ENCODE measurements at regions not wholly inside any gene's neighbourhood (a gene's known extent, or its start where the extent isn't known, plus 50 kb on each side); places are given as distances from the start of the nearest gene placed in this dataset.

DNA sequence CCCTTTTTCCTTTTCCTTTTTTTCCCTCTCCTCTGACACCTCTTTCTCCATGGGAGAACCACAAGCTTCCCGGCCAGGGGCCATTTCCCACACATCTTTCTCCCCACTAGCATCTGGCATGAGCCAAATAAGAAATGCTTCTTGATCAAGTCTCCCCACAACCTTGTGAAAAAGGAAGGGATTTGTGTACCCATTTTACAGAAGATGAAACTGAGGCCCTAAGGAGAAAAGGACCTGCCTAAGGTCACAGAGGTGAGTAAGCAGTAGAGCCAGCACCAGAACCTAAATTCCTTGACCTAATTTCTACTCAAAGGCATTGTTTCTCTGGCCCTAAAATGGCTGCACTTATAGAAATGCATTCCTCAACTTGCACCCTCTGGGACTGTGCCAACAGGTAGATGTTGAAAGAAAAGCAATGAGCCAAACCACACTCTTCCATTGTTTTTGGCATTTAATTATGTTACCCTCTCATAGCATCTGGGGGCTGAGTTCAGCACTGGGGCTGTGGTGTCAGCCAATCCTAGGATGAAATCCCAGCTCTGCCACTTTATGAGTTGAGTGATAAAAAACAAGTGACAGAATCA, 81.7 kb upstream of the TLE3 start:
- Histone ChIP-seq H3K4me3 (ENCODE audit: low read depth, low read length, poor library complexity, severe bottlenecking) (no peak overlapping the region), H4K20me1 (ENCODE audit: insufficient read depth, low read length) (no peaks in the 10 kb centered on the region), H3K36me3 (ENCODE audit: insufficient read depth, low read length) (no peaks in the 10 kb centered on the region), H3K4me2 (ENCODE audit: low read length) (no peak overlapping the region), H2AFZ (ENCODE audit: low read length) (no peak overlapping the region), H3K79me2 (ENCODE audit: insufficient read depth, low read depth, low read length) (no peaks in the 10 kb centered on the region), H3K4me1 (ENCODE audit: insufficient read depth, low read length, poor library complexity, severe bottlenecking) (no peaks in the 10 kb centered on the region), H3K9me2 (ENCODE audit: insufficient read depth, low read length) (no peaks in the 10 kb centered on the region), H3K27ac (ENCODE audit: low read depth, low read length, poor library complexity, severe bottlenecking) (no peak overlapping the region), H3K9me3 (ENCODE audit: low read length) (no peaks in the 10 kb centered on the region)
- intact Hi-C loops (cut with micrococcal nuclease; ENCODE audit: unreplicated experiment) = no loop called here
- no peak for TF ChIP-seq EZH2phosphoT487 (IDR thresholded peaks at IDR 0.05; ENCODE audit: borderline replicate concordance, low read depth, low read length)
- TF ChIP-seq, protein P1, sequence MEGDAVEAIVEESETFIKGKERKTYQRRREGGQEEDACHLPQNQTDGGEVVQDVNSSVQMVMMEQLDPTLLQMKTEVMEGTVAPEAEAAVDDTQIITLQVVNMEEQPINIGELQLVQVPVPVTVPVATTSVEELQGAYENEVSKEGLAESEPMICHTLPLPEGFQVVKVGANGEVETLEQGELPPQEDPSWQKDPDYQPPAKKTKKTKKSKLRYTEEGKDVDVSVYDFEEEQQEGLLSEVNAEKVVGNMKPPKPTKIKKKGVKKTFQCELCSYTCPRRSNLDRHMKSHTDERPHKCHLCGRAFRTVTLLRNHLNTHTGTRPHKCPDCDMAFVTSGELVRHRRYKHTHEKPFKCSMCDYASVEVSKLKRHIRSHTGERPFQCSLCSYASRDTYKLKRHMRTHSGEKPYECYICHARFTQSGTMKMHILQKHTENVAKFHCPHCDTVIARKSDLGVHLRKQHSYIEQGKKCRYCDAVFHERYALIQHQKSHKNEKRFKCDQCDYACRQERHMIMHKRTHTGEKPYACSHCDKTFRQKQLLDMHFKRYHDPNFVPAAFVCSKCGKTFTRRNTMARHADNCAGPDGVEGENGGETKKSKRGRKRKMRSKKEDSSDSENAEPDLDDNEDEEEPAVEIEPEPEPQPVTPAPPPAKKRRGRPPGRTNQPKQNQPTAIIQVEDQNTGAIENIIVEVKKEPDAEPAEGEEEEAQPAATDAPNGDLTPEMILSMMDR (conservative IDR thresholded peaks at IDR 0.05; ENCODE audit: low read length) = no peak
- no TSS peak for BruUV-seq (replicated peaks)
- DNase-seq (ENCODE audit: low spot score) = no peak
- POLR2A ChIA-PET = no interaction called here
- CTCF ChIA-PET (ENCODE audit: unreplicated experiment) = no interaction called here

DNA sequence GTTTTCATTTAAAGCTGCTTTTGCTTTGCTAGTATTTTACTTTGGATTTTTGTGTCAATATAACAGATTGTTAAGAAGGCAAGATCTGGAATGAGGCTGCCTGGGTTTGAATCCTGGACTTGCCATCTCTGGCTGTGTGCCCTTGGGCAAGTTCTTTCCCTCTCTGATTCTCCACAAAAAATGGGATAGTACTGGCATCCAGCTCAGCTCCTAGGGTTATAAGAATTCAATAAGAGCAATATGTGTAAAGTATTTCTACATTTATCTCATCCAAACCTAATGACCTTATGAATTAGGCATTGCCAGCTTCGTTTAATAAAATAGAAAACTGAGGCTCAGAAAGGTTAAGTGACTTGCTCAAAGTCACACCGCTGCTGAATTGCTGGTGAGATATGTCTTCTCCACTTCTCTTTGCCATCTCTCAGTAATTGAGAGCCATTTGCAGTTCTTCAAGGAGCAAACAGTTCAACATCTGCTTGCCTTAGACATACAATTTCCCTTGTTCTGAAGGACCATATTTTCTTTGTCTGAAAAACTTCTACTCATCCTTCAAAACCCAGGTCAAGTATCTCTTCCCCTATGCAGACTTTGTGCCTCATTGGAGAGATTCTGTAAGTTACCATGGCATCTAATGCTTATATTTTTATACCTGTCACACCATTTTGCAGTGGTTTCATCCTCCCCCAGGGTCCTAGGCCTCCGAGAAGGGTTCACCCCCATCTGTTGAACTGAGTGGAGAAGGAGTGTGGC, 80.8 kb upstream of the TLE3 start:
- TF ChIP-seq, protein P1 (conservative IDR thresholded peaks at IDR 0.05; ENCODE audit: low read length) = no peak
- TF ChIP-seq EZH2phosphoT487 (IDR thresholded peaks at IDR 0.05; ENCODE audit: borderline replicate concordance, low read depth, low read length) = no peak
- Histone ChIP-seq H3K9me3 (ENCODE audit: low read length) (no peaks in the 10 kb centered on the region), H3K4me1 (ENCODE audit: insufficient read depth, low read length, poor library complexity, severe bottlenecking) (no peaks in the 10 kb centered on the region), H3K27ac (ENCODE audit: low read depth, low read length, poor library complexity, severe bottlenecking) (no peak overlapping the region), H3K79me2 (ENCODE audit: insufficient read depth, low read depth, low read length) (no peaks in the 10 kb centered on the region), H2AFZ (ENCODE audit: low read length) (no peak overlapping the region), H3K4me2 (ENCODE audit: low read length) (no peak overlapping the region), H3K4me3 (ENCODE audit: low read depth, low read length, poor library complexity, severe bottlenecking) (no peak overlapping the region), H3K36me3 (ENCODE audit: insufficient read depth, low read length) (no peaks in the 10 kb centered on the region), H3K9me2 (ENCODE audit: insufficient read depth, low read length) (no peaks in the 10 kb centered on the region), H4K20me1 (ENCODE audit: insufficient read depth, low read length) (no peaks in the 10 kb centered on the region)
- intact Hi-C loops (cut with micrococcal nuclease; ENCODE audit: unreplicated experiment) = no loop called here
- DNase-seq (ENCODE audit: low spot score) = no peak
- BruUV-seq (replicated peaks) = no TSS peak
- POLR2A ChIA-PET = interaction anchor here (0.8 kb wide), 1 partner anchor 546 kb away, joined by 3 read pairs; no protein-coding TSS in a partner anchor
- CTCF ChIA-PET (ENCODE audit: unreplicated experiment) = no interaction called here

DNA sequence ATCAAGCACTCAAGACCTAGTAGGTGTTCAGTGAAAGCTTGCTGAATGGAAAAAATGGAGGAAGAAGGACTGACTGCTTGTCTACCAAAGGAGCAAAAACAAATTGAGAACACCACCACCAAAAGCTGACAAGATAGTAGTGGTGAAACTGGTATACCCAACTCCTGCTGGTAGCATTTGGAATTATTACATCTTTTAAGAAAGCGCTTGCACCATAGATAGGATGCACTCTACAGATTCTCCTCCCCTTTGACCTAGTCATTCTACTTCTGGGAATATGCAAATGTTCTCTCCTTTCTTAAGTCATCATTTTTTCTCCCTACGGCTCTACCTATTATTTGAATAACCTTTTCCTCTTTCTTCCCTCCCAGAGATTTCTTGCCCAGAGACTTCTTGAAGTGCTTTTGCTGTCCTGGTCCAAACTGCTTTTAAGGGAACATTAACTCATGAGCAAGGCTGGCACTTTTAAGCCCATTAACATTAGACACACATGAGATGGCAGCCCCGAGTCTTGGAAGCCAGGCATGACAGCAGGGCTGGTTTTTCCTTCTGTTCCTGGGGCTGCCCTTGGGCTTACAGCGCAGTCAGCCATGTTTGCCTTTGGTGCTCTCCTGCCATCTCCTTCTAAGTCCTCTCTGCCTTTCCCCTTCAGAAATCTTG, 75.0 kb upstream of the TLE3 start:
- H3K36me3 ChIP-seq (ENCODE audit: insufficient read depth, low read length) = no peaks in the 10 kb centered on the region
- no peak overlapping the region for H3K4me2 ChIP-seq (ENCODE audit: low read length)
- no peaks in the 10 kb centered on the region for H3K9me3 ChIP-seq (ENCODE audit: low read length)
- DNase-seq (ENCODE audit: low spot score) = no peak
- H3K79me2 ChIP-seq (ENCODE audit: insufficient read depth, low read depth, low read length) = no peaks in the 10 kb centered on the region
- no peak overlapping the region for H2AFZ ChIP-seq (ENCODE audit: low read length)
- intact Hi-C loops (cut with micrococcal nuclease; ENCODE audit: unreplicated experiment) = no loop called here
- no peaks in the 10 kb centered on the region for H4K20me1 ChIP-seq (ENCODE audit: insufficient read depth, low read length)
- no peak overlapping the region for H3K27ac ChIP-seq (ENCODE audit: low read depth, low read length, poor library complexity, severe bottlenecking)
- H3K4me1 ChIP-seq (ENCODE audit: insufficient read depth, low read length, poor library complexity, severe bottlenecking) = no peaks in the 10 kb centered on the region
- ChIA-PET POLR2A (no interaction called here), CTCF (ENCODE audit: unreplicated experiment) (no interaction called here)
- TF ChIP-seq EZH2phosphoT487 (IDR thresholded peaks at IDR 0.05; ENCODE audit: borderline replicate concordance, low read depth, low read length) = no peak
- TF ChIP-seq, protein P1 (conservative IDR thresholded peaks at IDR 0.05; ENCODE audit: low read length) = no peak
- no peaks in the 10 kb centered on the region for H3K9me2 ChIP-seq (ENCODE audit: insufficient read depth, low read length)
- H3K4me3 ChIP-seq (ENCODE audit: low read depth, low read length, poor library complexity, severe bottlenecking) = no peak overlapping the region
- no TSS peak for BruUV-seq (replicated peaks)

Data from OCI-LY7 (cell line).